ENCODE measurements at regions not wholly inside any gene's neighbourhood (a gene's known extent, or its start where the extent isn't known, plus 50 kb on each side); places are given as distances from the start of the nearest gene placed in this dataset.
"Not testable (repeated sequence)": the region's sequence is repeated elsewhere in the genome, so short reads cannot be mapped to it uniquely, and the experiment has no call there.

GRCh38 chr1:73033640-73034039 lies 751.3 kb upstream of the NEGR1 start:
- DNase-seq, result no peak

GRCh38 chr1:73029571-73029970 lies 747.2 kb upstream of the NEGR1 start:
- DNase-seq, result no peak

- no peak for DNase-seq
Observed at GRCh38 chr1:73026114-73026513, 743.8 kb upstream of the NEGR1 start.

GRCh38 chr1:73009938-73010337 lies 727.6 kb upstream of the NEGR1 start:
- DNase-seq, result no peak

GRCh38 chr1:73009311-73009710 lies 727.0 kb upstream of the NEGR1 start:
- no peak for DNase-seq

GRCh38 chr1:72997624-72998023 lies 715.3 kb upstream of the NEGR1 start:
- DNase-seq, result no peak

GRCh38 chr1:72997041-72997440 lies 714.7 kb upstream of the NEGR1 start:
- DNase-seq, result no peak

- DNase-seq, result not testable (repeated sequence)
Observed at GRCh38 chr1:72987871-72988270, 705.5 kb upstream of the NEGR1 start.

- no peak for DNase-seq
Observed at GRCh38 chr1:72986591-72987290, 704.4 kb upstream of the NEGR1 start.

- not testable (repeated sequence) for DNase-seq
Observed at GRCh38 chr1:72985024-72985423, 702.7 kb upstream of the NEGR1 start.

- DNase-seq, result not testable (repeated sequence)
Observed at GRCh38 chr1:72983011-72983410, 700.7 kb upstream of the NEGR1 start.

GRCh38 chr1:72969461-72969860 lies 687.1 kb upstream of the NEGR1 start:
- no peak for DNase-seq

GRCh38 chr1:72954943-72955342 lies 672.6 kb upstream of the NEGR1 start:
- DNase-seq, result no peak

GRCh38 chr1:72950900-72951299 lies 668.6 kb upstream of the NEGR1 start:
- not testable (repeated sequence) for DNase-seq

GRCh38 chr1:72946903-72947499 lies 664.7 kb upstream of the NEGR1 start:
- no peak for DNase-seq

- no peak for DNase-seq
Observed at GRCh38 chr1:72942008-72942407, 659.7 kb upstream of the NEGR1 start.

- no peak for DNase-seq
Observed at GRCh38 chr1:72938408-72938807, 656.1 kb upstream of the NEGR1 start.

- DNase-seq, result no peak
Observed at GRCh38 chr1:72937905-72938304, 655.6 kb upstream of the NEGR1 start.

GRCh38 chr1:72936942-72937341 lies 654.6 kb upstream of the NEGR1 start:
- no peak for DNase-seq

GRCh38 chr1:72936151-72936740 lies 653.9 kb upstream of the NEGR1 start:
- peak; percentile 52 for DNase-seq

- no peak for DNase-seq
Observed at GRCh38 chr1:72932025-72932424, 649.7 kb upstream of the NEGR1 start.

GRCh38 chr1:72930528-72930927 lies 648.2 kb upstream of the NEGR1 start:
- DNase-seq, result no peak

- DNase-seq, result no peak
Observed at GRCh38 chr1:72918940-72919339, 636.6 kb upstream of the NEGR1 start.

GRCh38 chr1:72917920-72918319 lies 635.6 kb upstream of the NEGR1 start:
- DNase-seq, result no peak

- no peak for DNase-seq
Observed at GRCh38 chr1:72915581-72915980, 633.2 kb upstream of the NEGR1 start.
